ENCODE measurements at regions not wholly inside any gene's neighbourhood (a gene's known extent, or its start where the extent isn't known, plus 50 kb on each side); places are given as distances from the start of the nearest gene placed in this dataset.
"Not testable (repeated sequence)": the region's sequence is repeated elsewhere in the genome, so short reads cannot be mapped to it uniquely, and the experiment has no call there.

DNA sequence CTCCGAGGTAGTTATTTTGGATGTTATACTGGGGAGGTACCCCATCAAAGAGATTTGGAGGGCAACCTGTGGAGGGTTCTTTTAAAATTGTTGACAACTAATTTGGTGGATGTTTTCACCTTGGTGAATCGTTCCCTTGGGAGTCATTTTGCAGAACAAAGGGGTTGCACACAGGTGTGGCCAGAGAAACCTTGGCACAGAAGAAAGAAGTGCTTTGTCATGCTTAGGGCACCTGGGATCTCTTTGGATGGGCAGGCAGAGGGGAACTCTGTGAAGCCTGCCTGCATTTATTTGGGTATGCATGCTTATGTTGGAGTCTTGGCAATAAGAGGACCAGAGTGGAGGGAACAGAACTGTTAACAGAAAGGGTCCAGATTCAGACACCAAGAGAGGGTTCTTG, 376.4 kb upstream of the AMELY start:
- TF ChIP-seq, protein P1, sequence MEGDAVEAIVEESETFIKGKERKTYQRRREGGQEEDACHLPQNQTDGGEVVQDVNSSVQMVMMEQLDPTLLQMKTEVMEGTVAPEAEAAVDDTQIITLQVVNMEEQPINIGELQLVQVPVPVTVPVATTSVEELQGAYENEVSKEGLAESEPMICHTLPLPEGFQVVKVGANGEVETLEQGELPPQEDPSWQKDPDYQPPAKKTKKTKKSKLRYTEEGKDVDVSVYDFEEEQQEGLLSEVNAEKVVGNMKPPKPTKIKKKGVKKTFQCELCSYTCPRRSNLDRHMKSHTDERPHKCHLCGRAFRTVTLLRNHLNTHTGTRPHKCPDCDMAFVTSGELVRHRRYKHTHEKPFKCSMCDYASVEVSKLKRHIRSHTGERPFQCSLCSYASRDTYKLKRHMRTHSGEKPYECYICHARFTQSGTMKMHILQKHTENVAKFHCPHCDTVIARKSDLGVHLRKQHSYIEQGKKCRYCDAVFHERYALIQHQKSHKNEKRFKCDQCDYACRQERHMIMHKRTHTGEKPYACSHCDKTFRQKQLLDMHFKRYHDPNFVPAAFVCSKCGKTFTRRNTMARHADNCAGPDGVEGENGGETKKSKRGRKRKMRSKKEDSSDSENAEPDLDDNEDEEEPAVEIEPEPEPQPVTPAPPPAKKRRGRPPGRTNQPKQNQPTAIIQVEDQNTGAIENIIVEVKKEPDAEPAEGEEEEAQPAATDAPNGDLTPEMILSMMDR (IDR thresholded peaks at IDR 0.05) = not testable (repeated sequence)
- not testable (repeated sequence) for TF ChIP-seq ZFX (IDR thresholded peaks at IDR 0.05; ENCODE audit: borderline replicate concordance)
